ENCODE measurements at regions not wholly inside any gene's neighbourhood (a gene's known extent, or its start where the extent isn't known, plus 50 kb on each side); places are given as distances from the start of the nearest gene placed in this dataset.
"Not testable (repeated sequence)": the region's sequence is repeated elsewhere in the genome, so short reads cannot be mapped to it uniquely, and the experiment has no call there.

GRCh38 chr3:63719796-63720445, 67.4 kb downstream of the SNTN start:
- DNase-seq, result no peak

GRCh38 chr3:63720951-63721350, 68.5 kb downstream of the SNTN start:
- not testable (repeated sequence) for DNase-seq

- DNase-seq, result no peak
Measured at GRCh38 chr3:63724987-63725386, 72.5 kb downstream of the SNTN start.

- no peak for DNase-seq
Measured at GRCh38 chr3:63726656-63727055, 74.2 kb downstream of the SNTN start.

GRCh38 chr3:63727233-63727632, 74.8 kb downstream of the SNTN start:
- DNase-seq, result no peak

GRCh38 chr3:63731866-63732265, 79.4 kb downstream of the SNTN start:
- DNase-seq, result no peak

GRCh38 chr3:63733278-63733677, 80.8 kb downstream of the SNTN start:
- not testable (repeated sequence) for DNase-seq

GRCh38 chr3:63734632-63735031, 82.2 kb downstream of the SNTN start:
- DNase-seq, result not testable (repeated sequence)

GRCh38 chr3:63736757-63737156, 82.3 kb upstream of the C3orf49 start:
- DNase-seq, result not testable (repeated sequence)

GRCh38 chr3:63738577-63738976, 80.5 kb upstream of the C3orf49 start:
- not testable (repeated sequence) for DNase-seq

GRCh38 chr3:63739474-63739873, 79.6 kb upstream of the C3orf49 start:
- no peak for DNase-seq

GRCh38 chr3:63740116-63740515, 79.0 kb upstream of the C3orf49 start:
- no peak for DNase-seq

GRCh38 chr3:63744693-63745092, 74.4 kb upstream of the C3orf49 start:
- DNase-seq, result not testable (repeated sequence)

GRCh38 chr3:63745757-63746156, 73.3 kb upstream of the C3orf49 start:
- DNase-seq, result no peak

GRCh38 chr3:63746211-63746610, 72.9 kb upstream of the C3orf49 start:
- DNase-seq, result no peak

GRCh38 chr3:63751459-63751858, 67.6 kb upstream of the C3orf49 start:
- DNase-seq, result no peak

- DNase-seq, result peak; percentile 50
Measured at GRCh38 chr3:63753567-63753966, 65.5 kb upstream of the C3orf49 start.

- DNase-seq, result no peak
Measured at GRCh38 chr3:63753995-63754394, 65.1 kb upstream of the C3orf49 start.

- DNase-seq, result peak; percentile 35
Measured at GRCh38 chr3:63762180-63762579, 56.9 kb upstream of the C3orf49 start.

- peak; percentile 29 for DNase-seq
Measured at GRCh38 chr3:63762934-63763550, 56.1 kb upstream of the C3orf49 start.

GRCh38 chr3:63764511-63764910, 54.6 kb upstream of the C3orf49 start:
- no peak for DNase-seq

- DNase-seq, result no peak
Measured at GRCh38 chr3:63766261-63766660, 52.8 kb upstream of the C3orf49 start.

- no peak for DNase-seq
Measured at GRCh38 chr3:63768386-63768785, 50.7 kb upstream of the C3orf49 start.

GRCh38 chr3:63768888-63769287, 50.2 kb upstream of the C3orf49 start:
- no peak for DNase-seq

Data from tongue (tissue), 1 donor.